IMR-90 (cell line): ENCODE measurements at regions not wholly inside any gene's neighbourhood (a gene's known extent, or its start where the extent isn't known, plus 50 kb on each side); places are given as distances from the start of the nearest gene placed in this dataset.

Source experiments
- ATAC-seq: fragments of 200-7000 bp; cut with Tn5 transposase; 2 replicates; pipeline ENCODE4 v1.9.1; 2020; ENCODE audit warnings: low read depth, mild to moderate bottlenecking, moderate library complexity
- BruUV-seq: library from RNA; stranded (reverse); fragments of 400-500 nt; replicated peaks from 2 replicates; lab custom pipeline; 2021; lab: Mats Ljungman, UMichigan
- CTCF ChIA-PET: fragments of 300-600 bp; formaldehyde crosslinking; extraction: SDS; loops from one replicate; lab custom pipeline; 2021; ENCODE audit warnings: antibody characterized with exemption; lab: Yijun Ruan, JAX
- POLR2A ChIA-PET: fragments of 300-600 bp; sonication (Branson Sonifier 250); formaldehyde crosslinking; loops from one replicate; lab custom pipeline; 2022; ENCODE audit warnings: antibody characterized with exemption; ENCODE audit not compliant: unreplicated experiment; lab: Charles Lee
- DNase-seq: peaks from one replicate; pipeline ENCODE4 v3.0.0; 2013
- H2AFZ ChIP-seq: replicated peaks from 2 replicates; pipeline ENCODE3; 2013; ENCODE audit warnings: low read length, mild to moderate bottlenecking; ENCODE audit not compliant: poor library complexity
- H2AK5ac ChIP-seq: 2 replicates; pipeline ENCODE4 v1.6.1; 2013; ENCODE audit warnings: low read depth, low read length, inconsistent platforms
- H2AK9ac ChIP-seq: replicated peaks from 2 replicates; pipeline ENCODE3; 2013; ENCODE audit warnings: mild to moderate bottlenecking, low read depth, low read length, moderate library complexity; ENCODE audit not compliant: poor library complexity
- H2BK120ac ChIP-seq: 2 replicates; pipeline ENCODE4 v1.6.1; 2013; ENCODE audit warnings: low read depth, low read length, inconsistent platforms
- H2BK15ac ChIP-seq: 3 replicates; pipeline ENCODE4 v1.6.1; 2013; ENCODE audit warnings: low read depth, low read length, inconsistent platforms
- H2BK20ac ChIP-seq: 2 replicates; pipeline ENCODE4 v1.6.1; 2013; ENCODE audit warnings: low read depth, mild to moderate bottlenecking, inconsistent platforms, low read length, moderate library complexity
- H2BK5ac ChIP-seq: 2 replicates; pipeline ENCODE4 v1.6.1; 2013; ENCODE audit warnings: mild to moderate bottlenecking, low read depth, low read length, inconsistent platforms; ENCODE audit not compliant: poor library complexity, severe bottlenecking
- H3K14ac ChIP-seq: replicated peaks from 2 replicates; pipeline ENCODE4 v1.6.1; 2013; ENCODE audit warnings: low read depth, low read length, inconsistent platforms
- H3K18ac ChIP-seq: 2 replicates; pipeline ENCODE4 v1.6.1; 2013; ENCODE audit warnings: low read depth, low read length, control low read depth
- H3K23ac ChIP-seq: 2 replicates; pipeline ENCODE4 v1.6.1; 2013; ENCODE audit warnings: low read depth, low read length, inconsistent platforms
- H3K27ac ChIP-seq: 2 replicates; pipeline ENCODE4 v1.5.1; 2013; ENCODE audit warnings: mild to moderate bottlenecking, control low read depth, low read length; ENCODE audit not compliant: insufficient read depth
- H3K27me3 ChIP-seq: 2 replicates; pipeline ENCODE4 v1.6.1; 2013; ENCODE audit warnings: low read length; ENCODE audit not compliant: control insufficient read depth, insufficient read depth
- H3K36me3 ChIP-seq: 2 replicates; pipeline ENCODE4 v1.6.1; 2013; ENCODE audit warnings: low read length, mixed read lengths; ENCODE audit not compliant: control insufficient read depth, insufficient read depth
- H3K4ac ChIP-seq: 2 replicates; pipeline ENCODE4 v1.6.1; 2013; ENCODE audit warnings: low read depth, low read length, inconsistent platforms
- H3K4me1 ChIP-seq: 2 replicates; pipeline ENCODE4 v1.6.1; 2013; ENCODE audit warnings: low read length, mixed read lengths; ENCODE audit not compliant: control insufficient read depth, insufficient read depth
- H3K4me2 ChIP-seq: 2 replicates; pipeline ENCODE4 v1.6.1; 2013; ENCODE audit warnings: low read depth, mild to moderate bottlenecking, control low read depth, low read length, moderate library complexity
- H3K4me3 ChIP-seq: 2 replicates; pipeline ENCODE4 v1.5.1; 2013; ENCODE audit warnings: low read depth, mild to moderate bottlenecking, control low read depth, low read length, moderate library complexity; ENCODE audit not compliant: insufficient read depth
- H3K56ac ChIP-seq: 2 replicates; pipeline ENCODE4 v1.6.1; 2013; ENCODE audit warnings: low read length, inconsistent platforms; ENCODE audit not compliant: insufficient read depth; ENCODE audit errors: extremely low read depth
- H3K79me1 ChIP-seq, 2 experiments: 2 replicates each; pipeline ENCODE4 v1.6.1; 2013; ENCODE audit warnings: low read length in 2 of 2, inconsistent platforms in 1 of 2, low read depth in 1 of 2
- H3K9ac ChIP-seq: 2 replicates; pipeline ENCODE4 v1.6.1; 2013; ENCODE audit warnings: low read depth, low read length, control low read depth
- H3K9me1 ChIP-seq: 2 replicates; pipeline ENCODE4 v1.6.1; 2013; ENCODE audit warnings: low read length, inconsistent platforms; ENCODE audit not compliant: insufficient read depth
- H3K9me3 ChIP-seq: 2 replicates; pipeline ENCODE4 v1.6.1; 2013; ENCODE audit warnings: low read length; ENCODE audit not compliant: control insufficient read depth, insufficient read depth
- H4K20me1 ChIP-seq: 2 replicates; pipeline ENCODE4 v1.6.1; 2013; ENCODE audit warnings: low read length, inconsistent platforms; ENCODE audit not compliant: insufficient read depth
- H4K5ac ChIP-seq: 2 replicates; pipeline ENCODE4 v1.6.1; 2013; ENCODE audit warnings: mild to moderate bottlenecking, low read depth, low read length, control low read depth
- H4K8ac ChIP-seq, 2 experiments: 2 replicates each; pipeline ENCODE4 v1.6.1; 2013; ENCODE audit warnings: low read depth in 2 of 2, low read length in 2 of 2, control low read depth in 1 of 2, inconsistent platforms in 1 of 2
- H4K91ac ChIP-seq: 2 replicates; pipeline ENCODE4 v1.6.1; 2013; ENCODE audit warnings: low read depth, low read length, inconsistent platforms; ENCODE audit not compliant: insufficient read depth
- BHLHE40 ChIP-seq: fragments of 150-350 bp; IDR thresholded peaks from 2 replicates; pipeline ENCODE4 v1.6.1; 2016; ENCODE audit warnings: mild to moderate bottlenecking, low read depth, low read length
- CHD1 ChIP-seq: IDR thresholded peaks from 2 replicates; pipeline ENCODE4 v1.6.1; 2012; ENCODE audit warnings: low read depth, low read length, improper control_type of control experiment
- ELK1 ChIP-seq: fragments of 150-350 bp; IDR thresholded peaks from 2 replicates; pipeline ENCODE4 v1.6.1; 2016; ENCODE audit warnings: low read depth, mild to moderate bottlenecking, low read length, moderate library complexity, borderline replicate concordance
- MAFK ChIP-seq: IDR thresholded peaks from 2 replicates; pipeline ENCODE4 v1.6.1; 2012; ENCODE audit warnings: low read depth, low read length, improper control_type of control experiment
- MAZ ChIP-seq: IDR thresholded peaks from 2 replicates; pipeline ENCODE4 v1.6.1; 2012; ENCODE audit warnings: low read depth, mild to moderate bottlenecking, low read length, improper control_type of control experiment, moderate library complexity, borderline replicate concordance
- MXI1 ChIP-seq: IDR thresholded peaks from 2 replicates; pipeline ENCODE4 v1.6.1; 2012; ENCODE audit warnings: low read depth, mild to moderate bottlenecking, low read length, moderate library complexity, borderline replicate concordance
- NFE2L2 ChIP-seq: fragments of 150-350 bp; IDR thresholded peaks from 2 replicates; pipeline ENCODE4 v1.6.1; 2016; ENCODE audit warnings: low read depth, mild to moderate bottlenecking, low read length
- POLR2A ChIP-seq: IDR thresholded peaks from 2 replicates; pipeline ENCODE4 v1.6.1; 2012; ENCODE audit warnings: mild to moderate bottlenecking, low read depth, low read length
- RAD21 ChIP-seq: IDR thresholded peaks from 2 replicates; pipeline ENCODE4 v1.6.1; 2012; ENCODE audit warnings: low read length, improper control_type of control experiment
- RCOR1 ChIP-seq: IDR thresholded peaks from 2 replicates; pipeline ENCODE4 v1.6.1; 2012; ENCODE audit warnings: mild to moderate bottlenecking, low read length, improper control_type of control experiment; ENCODE audit not compliant: insufficient replicate concordance
- SMC3 ChIP-seq: fragments of 150-350 bp; IDR thresholded peaks from 2 replicates; pipeline ENCODE4 v1.6.1; 2016; ENCODE audit warnings: low read depth, mild to moderate bottlenecking, antibody characterized with exemption, low read length, moderate library complexity
- USF2 ChIP-seq: fragments of 150-350 bp; IDR thresholded peaks from 2 replicates; pipeline ENCODE4 v1.6.1; 2017; ENCODE audit warnings: mild to moderate bottlenecking, antibody characterized with exemption, low read length, low read depth
- WGBS, 2 experiments: methylation state at CpG; one replicate each; pipeline versions ENCODE4 v1.1.5 to v1.1.7; 2013; ENCODE audit warnings: missing lambda C conversion rate in 2 of 2; ENCODE audit not compliant: insufficient read length in 1 of 2; ENCODE audit errors: extremely low coverage in 2 of 2; 5-methylcytosine and 5-hydroxymethylcytosine counted together
- dilution Hi-C: fragments of 300-500 bp; cut with HindIII; formaldehyde crosslinking; loops from one replicate; pipeline ENCODE4 v1.14.3; 2018; ENCODE audit warnings: low sequenced_read_pairs; ENCODE audit not compliant: unreplicated experiment
- in situ Hi-C: fragments of 300-500 bp; cut with MboI; formaldehyde crosslinking; loops from 3 replicates; pipeline ENCODE4 v1.14.3; 2019; ENCODE audit warnings: low sequenced_read_pairs, inconsistent platforms, mixed read lengths
- intact Hi-C: fragments of 100-400 bp; cut with micrococcal nuclease; formaldehyde crosslinking; loops from 2 replicates; pipeline ENCODE4 v1.10.0; 2022

GRCh38 chr6:26206868-26207801 lies 119.9 kb downstream of the HFE start (continued):
- no peak for TF ChIP-seq CHD1
- TF ChIP-seq POLR2A, result no peak
- no peak for TF ChIP-seq NFE2L2

- Histone ChIP-seq H2AFZ (no peak overlapping the region), H2BK120ac (no peak overlapping the region), H3K9me1 (no peaks in the 10 kb centered on the region), H3K36me3 (no peaks in the 10 kb centered on the region), H3K4me2 (no peak overlapping the region), H3K18ac (no peak overlapping the region), H3K4me1 (no peaks in the 10 kb centered on the region), H2AK9ac (no peak overlapping the region), H2BK15ac (no peak overlapping the region), H3K23ac (no peak overlapping the region), H4K8ac (no peak overlapping the region), H3K4me3 (no peak overlapping the region), H3K27ac (no peak overlapping the region), H3K9me3 (no peaks in the 10 kb centered on the region), H4K20me1 (peaks cover 5% of the 10 kb centered on the region), H4K91ac (no peak overlapping the region), H2AK5ac (no peak overlapping the region), H4K5ac (no peak overlapping the region), H2BK20ac (no peak overlapping the region), H3K9ac (no peak overlapping the region), H3K4ac (no peak overlapping the region), H3K14ac (no peak overlapping the region), H3K79me1 (peaks cover 0 to 2% of the 10 kb centered on the region in 2 experiments; a peak in 2 of 4 replicates), H3K27me3 (no peaks in the 10 kb centered on the region), H2BK5ac (no peak overlapping the region), H3K56ac (no peak overlapping the region)
- DNase-seq (no peak), ATAC-seq (no peak)
- BruUV-seq, result no TSS peak
- in situ Hi-C loops (loop anchor here (25.0 kb wide), 1 partner anchor 1625 kb away; a partner anchor contains a TSS), dilution Hi-C loops (no loop called here), intact Hi-C loops (no loop called here)
- ChIA-PET POLR2A (interaction anchor here (0.6 kb wide), 1 partner anchor 61 kb away, joined by 6 read pairs; a partner anchor contains a TSS), CTCF (no interaction called here)
- no peak for TF ChIP-seq ELK1
- TF ChIP-seq CHD1, result no peak
- TF ChIP-seq SMC3, result no peak
- no peak for TF ChIP-seq BHLHE40
- TF ChIP-seq RAD21, result no peak
- no peak for TF ChIP-seq USF2
- no peak for TF ChIP-seq MAFK
- TF ChIP-seq MAZ, result no peak
- TF ChIP-seq MXI1, result no peak
- no peak for TF ChIP-seq NFE2L2
- TF ChIP-seq RCOR1, result no peak
- no CpG with 5 or more reads among the region's 1 CpG for WGBS, 2 experiments
Measured at GRCh38 chr6:26211963-26212362, 124.7 kb downstream of the HFE start.
